GM23338 (cell line): ENCODE measurements at regions not wholly inside any gene's neighbourhood (a gene's known extent, or its start where the extent isn't known, plus 50 kb on each side); places are given as distances from the start of the nearest gene placed in this dataset.

Experiments
- ATAC-seq: fragments of 200-7000 bp; cut with Tn5 transposase; 3 replicates; pipeline ENCODE4 v1.9.1; 2020
- DNase-seq: peaks from one replicate; pipeline ENCODE4 v3.0.0-alpha.2; 2015; ENCODE audit warnings: low spot score
- H2AFZ ChIP-seq: fragments of 200-600 bp; sonication (generic); 2 replicates; pipeline ENCODE4 v1.8.0; 2016; ENCODE audit warnings: antibody characterized with exemption, mild to moderate bottlenecking, moderate library complexity
- H3F3A ChIP-seq: fragments of 200-600 bp; sonication (generic); replicated peaks from 2 replicates; pipeline ENCODE4 v1.8.0; 2017; ENCODE audit warnings: antibody characterized with exemption, mixed run types, low read depth
- H3K27ac ChIP-seq: fragments of 200-600 bp; sonication (generic); 2 replicates; pipeline ENCODE4 v1.6.1; 2016; ENCODE audit warnings: low read depth
- H3K27me3 ChIP-seq: fragments of 200-600 bp; sonication (generic); 2 replicates; pipeline ENCODE4 v1.8.0; 2016; ENCODE audit warnings: mild to moderate bottlenecking, mixed run types, moderate library complexity; ENCODE audit not compliant: insufficient read depth
- H3K36me3 ChIP-seq: fragments of 200-600 bp; sonication (generic); 2 replicates; pipeline ENCODE4 v1.8.0; 2016; ENCODE audit warnings: mild to moderate bottlenecking; ENCODE audit not compliant: insufficient read depth
- H3K4me1 ChIP-seq: fragments of 200-600 bp; sonication (generic); 2 replicates; pipeline ENCODE4 v1.8.0; 2016; ENCODE audit warnings: mild to moderate bottlenecking, moderate library complexity; ENCODE audit not compliant: insufficient read depth
- H3K4me2 ChIP-seq: fragments of 200-600 bp; sonication (generic); 2 replicates; pipeline ENCODE4 v1.7.1; 2017; ENCODE audit warnings: mixed run types
- H3K4me3 ChIP-seq: fragments of 200-600 bp; sonication (generic); 2 replicates; pipeline ENCODE4 v1.6.1; 2016; ENCODE audit warnings: mixed run types
- H3K79me2 ChIP-seq: fragments of 200-600 bp; sonication (generic); replicated peaks from 2 replicates; pipeline ENCODE4 v1.8.0; 2017; ENCODE audit warnings: mild to moderate bottlenecking; ENCODE audit not compliant: insufficient read depth
- H3K9me2 ChIP-seq: fragments of 200-600 bp; sonication (generic); 2 replicates; pipeline ENCODE4 v1.8.0; 2017; ENCODE audit not compliant: insufficient read depth
- H4K20me1 ChIP-seq: fragments of 200-600 bp; sonication (generic); replicated peaks from 2 replicates; pipeline ENCODE4 v1.8.0; 2017; ENCODE audit warnings: mild to moderate bottlenecking; ENCODE audit not compliant: insufficient read depth
- H3K27ac Mint-ChIP-seq: 2 replicates; pipeline ENCODE4 v1.8.0; 2020; ENCODE audit warnings: inconsistent platforms, mild to moderate bottlenecking, moderate library complexity, mixed read lengths
- H3K27me3 Mint-ChIP-seq: 3 replicates; pipeline ENCODE4 v1.8.0; 2022; ENCODE audit warnings: low read depth, mild to moderate bottlenecking, moderate library complexity, mixed read lengths, inconsistent platforms; ENCODE audit not compliant: insufficient read depth, poor library complexity
- H3K36me3 Mint-ChIP-seq: 3 replicates; pipeline ENCODE4 v1.8.0; 2021; ENCODE audit warnings: low read depth, mild to moderate bottlenecking, inconsistent platforms, moderate library complexity, mixed read lengths
- H3K4me1 Mint-ChIP-seq: 3 replicates; pipeline ENCODE4 v1.8.0; 2020; ENCODE audit warnings: mild to moderate bottlenecking, inconsistent platforms, mixed read lengths
- H3K4me3 Mint-ChIP-seq: 3 replicates; pipeline ENCODE4 v1.8.0; 2021; ENCODE audit warnings: moderate library complexity, mild to moderate bottlenecking, inconsistent platforms, mixed read lengths
- H3K9me3 Mint-ChIP-seq: 3 replicates; pipeline ENCODE4 v1.8.0; 2020; ENCODE audit warnings: moderate library complexity, mild to moderate bottlenecking, inconsistent platforms, mixed read lengths
- CTCF ChIP-seq, 2 experiments: fragments of 200-600 bp in 1 of 2; sonication (generic) in 1 of 2; conservative IDR thresholded peaks; 2 replicates each; pipeline versions ENCODE4 v1.5.1 to v1.6.1; 2016 to 2017; ENCODE audit warnings: antibody characterized with exemption in 2 of 2, low read depth in 2 of 2, mild to moderate bottlenecking in 2 of 2, moderate library complexity in 1 of 2
- EZH2phosphoT487 ChIP-seq: fragments of 200-600 bp; sonication (generic); IDR thresholded peaks from one replicate; pipeline ENCODE4 v1.8.1; 2018; ENCODE audit warnings: antibody characterized with exemption; ENCODE audit not compliant: unreplicated experiment
- JUNB ChIP-seq: IDR thresholded peaks from one replicate; pipeline ENCODE4 v1.6.1; 2016; ENCODE audit warnings: antibody characterized with exemption; ENCODE audit not compliant: unreplicated experiment
- POLR2AphosphoS5 ChIP-seq: IDR thresholded peaks from 2 replicates; pipeline ENCODE4 v1.6.1; 2016; ENCODE audit warnings: antibody characterized with exemption, low read depth
- REST ChIP-seq: IDR thresholded peaks from one replicate; pipeline ENCODE4 v1.6.1; 2018; ENCODE audit warnings: antibody characterized with exemption; ENCODE audit not compliant: unreplicated experiment
- STAT1 ChIP-seq: IDR thresholded peaks from one replicate; pipeline ENCODE4 v1.6.1; 2016; ENCODE audit warnings: antibody characterized with exemption; ENCODE audit not compliant: unreplicated experiment
- ZNF114 ChIP-seq: fragments of 250-450 bp; sonication (Bioruptor Pico); IDR thresholded peaks from 2 replicates; pipeline ENCODE4 v1.5.0; 2020; ENCODE audit warnings: mild to moderate bottlenecking, moderate library complexity
- ZNF462 ChIP-seq: fragments of 250-450 bp; sonication (Bioruptor Pico); IDR thresholded peaks from 2 replicates; pipeline ENCODE4 v1.5.0; 2020; ENCODE audit warnings: mild to moderate bottlenecking, moderate library complexity

GRCh38 chr4:98816386-98816785 is 112.5 kb downstream of the EIF4E start (continued):
- TF ChIP-seq ZNF462 (no peak), ZNF114 (CRISPR knock-in tag) (no peak), STAT1 (no peak), EZH2phosphoT487 (no peak), POLR2AphosphoS5 (no peak)

GRCh38 chr4:98804403-98804802 is 124.5 kb downstream of the EIF4E start:
- Mint-ChIP-seq H3K27ac (no peak overlapping the region), H3K4me3 (no peak overlapping the region), H3K9me3 (no peaks in the 10 kb centered on the region; the same call in 2 of the 3 replicates), H3K36me3 (no peaks in the 10 kb centered on the region), H3K27me3 (peaks cover 6% of the 10 kb centered on the region), H3K4me1 (no peaks in the 10 kb centered on the region)
- Histone ChIP-seq H3K36me3 (no peaks in the 10 kb centered on the region), H3K27me3 (no peaks in the 10 kb centered on the region), H3K4me1 (no peaks in the 10 kb centered on the region), H2AFZ (no peak overlapping the region), H3K9me2 (peaks cover 7% of the 10 kb centered on the region; the same call in 1 of the 2 replicates), H3K79me2 (no peaks in the 10 kb centered on the region), H3K4me2 (no peak overlapping the region), H4K20me1 (no peaks in the 10 kb centered on the region), H3K27ac (no peak overlapping the region), H3F3A (no peaks in the 10 kb centered on the region), H3K4me3 (no peak overlapping the region)
- no peak for ATAC-seq
- DNase-seq: no peak
- no peak for TF ChIP-seq REST
- TF ChIP-seq JUNB: no peak
- TF ChIP-seq CTCF (conservative IDR thresholded peaks at IDR 0.05; ENCODE audit: low read depth in 2 of 2): no peak
